ENCODE measurements at regions not wholly inside any gene's neighbourhood (a gene's known extent, or its start where the extent isn't known, plus 50 kb on each side); places are given as distances from the start of the nearest gene placed in this dataset.

GRCh38 chr13:67726979-67727378 lies 496.8 kb upstream of the PCDH9 start:
- no peak for DNase-seq (ENCODE audit: extremely low read depth, insufficient read length)
- Histone ChIP-seq H3K4me3 (replicated peaks; ENCODE audit: low read depth, low read length) (no peak overlapping the region), H3K27me3 (replicated peaks; ENCODE audit: control insufficient read depth, insufficient read depth, low read length) (no peaks in the 10 kb centered on the region), H3K36me3 (ENCODE audit: control insufficient read depth, insufficient read depth, low read length) (no peaks in the 10 kb centered on the region)
- no peak for TF ChIP-seq CTCF (IDR thresholded peaks at IDR 0.05; ENCODE audit: insufficient read depth, low read length, poor library complexity, severe bottlenecking)

GRCh38 chr13:67725999-67726398 lies 495.9 kb upstream of the PCDH9 start:
- H3K36me3 ChIP-seq (ENCODE audit: control insufficient read depth, insufficient read depth, low read length): no peaks in the 10 kb centered on the region
- TF ChIP-seq CTCF (IDR thresholded peaks at IDR 0.05; ENCODE audit: insufficient read depth, low read length, poor library complexity, severe bottlenecking): no peak
- no peak for DNase-seq (ENCODE audit: extremely low read depth, insufficient read length)
- H3K27me3 ChIP-seq (replicated peaks; ENCODE audit: control insufficient read depth, insufficient read depth, low read length): no peaks in the 10 kb centered on the region
- no peak overlapping the region for H3K4me3 ChIP-seq (replicated peaks; ENCODE audit: low read depth, low read length)

DNA sequence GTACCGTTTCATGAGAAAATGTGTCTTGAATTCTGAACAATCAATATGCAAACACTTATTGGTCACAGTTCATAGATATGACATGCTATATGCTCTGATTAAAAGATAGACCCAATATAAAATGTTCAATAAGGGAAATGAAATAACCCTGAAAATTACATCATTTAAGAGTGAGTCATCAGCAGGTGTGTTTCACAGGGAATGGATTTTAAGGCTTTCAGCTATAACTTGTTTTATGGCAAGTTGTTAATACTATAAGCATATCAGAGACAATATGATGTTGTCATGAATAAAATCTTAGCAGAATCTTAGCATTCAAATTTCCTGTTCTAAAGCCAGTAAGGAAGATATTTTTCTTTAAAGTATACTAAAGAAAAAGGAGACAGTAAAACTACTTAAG lies 483.4 kb upstream of the PCDH9 start:
- Histone ChIP-seq H3K4me3 (replicated peaks; ENCODE audit: low read depth, low read length) (no peak overlapping the region), H3K27me3 (replicated peaks; ENCODE audit: control insufficient read depth, insufficient read depth, low read length) (no peaks in the 10 kb centered on the region), H3K36me3 (ENCODE audit: control insufficient read depth, insufficient read depth, low read length) (no peaks in the 10 kb centered on the region)
- no peak for DNase-seq (ENCODE audit: extremely low read depth, insufficient read length)
- no peak for TF ChIP-seq CTCF (IDR thresholded peaks at IDR 0.05; ENCODE audit: insufficient read depth, low read length, poor library complexity, severe bottlenecking)

GRCh38 chr13:67696775-67697174 lies 466.6 kb upstream of the PCDH9 start:
- no peaks in the 10 kb centered on the region for H3K27me3 ChIP-seq (replicated peaks; ENCODE audit: control insufficient read depth, insufficient read depth, low read length)
- no peaks in the 10 kb centered on the region for H3K36me3 ChIP-seq (ENCODE audit: control insufficient read depth, insufficient read depth, low read length)
- no peak for TF ChIP-seq CTCF (IDR thresholded peaks at IDR 0.05; ENCODE audit: insufficient read depth, low read length, poor library complexity, severe bottlenecking)
- H3K4me3 ChIP-seq (replicated peaks; ENCODE audit: low read depth, low read length): no peak overlapping the region
- no peak for DNase-seq (ENCODE audit: extremely low read depth, insufficient read length)

- H3K4me3 ChIP-seq (replicated peaks; ENCODE audit: low read depth, low read length): no peak overlapping the region
- no peak for DNase-seq (ENCODE audit: extremely low read depth, insufficient read length)
- TF ChIP-seq CTCF (IDR thresholded peaks at IDR 0.05; ENCODE audit: insufficient read depth, low read length, poor library complexity, severe bottlenecking): no peak
- no peaks in the 10 kb centered on the region for H3K36me3 ChIP-seq (ENCODE audit: control insufficient read depth, insufficient read depth, low read length)
- no peaks in the 10 kb centered on the region for H3K27me3 ChIP-seq (replicated peaks; ENCODE audit: control insufficient read depth, insufficient read depth, low read length)
These were observed 434.4 kb upstream of the PCDH9 start for GRCh38 chr13:67664502-67664901.

DNA sequence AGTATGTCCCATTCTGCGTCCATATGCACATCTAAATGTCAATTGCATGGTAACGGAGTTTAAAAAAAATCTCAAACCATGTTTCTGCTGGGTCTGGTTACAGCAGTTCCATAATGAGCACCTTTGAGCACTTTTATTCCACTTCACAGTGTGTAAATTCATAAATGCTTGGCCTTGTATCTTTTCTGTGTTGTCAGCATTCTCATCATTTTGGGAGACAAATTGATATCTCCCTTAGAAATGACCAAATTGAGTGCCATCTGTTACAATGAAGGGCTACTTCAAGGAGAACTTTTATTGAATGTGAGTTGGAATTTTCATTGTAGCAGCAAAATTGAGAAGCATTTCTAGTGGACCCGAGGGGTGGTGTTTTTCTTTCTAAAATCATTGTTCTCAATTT lies 432.9 kb upstream of the PCDH9 start:
- Histone ChIP-seq H3K27me3 (replicated peaks; ENCODE audit: control insufficient read depth, insufficient read depth, low read length) (no peaks in the 10 kb centered on the region), H3K36me3 (ENCODE audit: control insufficient read depth, insufficient read depth, low read length) (no peaks in the 10 kb centered on the region), H3K4me3 (replicated peaks; ENCODE audit: low read depth, low read length) (no peak overlapping the region)
- TF ChIP-seq CTCF (IDR thresholded peaks at IDR 0.05; ENCODE audit: insufficient read depth, low read length, poor library complexity, severe bottlenecking): no peak
- no peak for DNase-seq (ENCODE audit: extremely low read depth, insufficient read length)
